ENCODE measurements at regions not wholly inside any gene's neighbourhood (a gene's known extent, or its start where the extent isn't known, plus 50 kb on each side); places are given as distances from the start of the nearest gene placed in this dataset.

GRCh38 chr5:152113401-152113800 lies 188.8 kb upstream of the GLRA1 start:
- no peak for TF ChIP-seq EZH2phosphoT487 (IDR thresholded peaks at IDR 0.05)
- no peak for TF ChIP-seq EZH2 (IDR thresholded peaks at IDR 0.05)
